ENCODE measurements at regions not wholly inside any gene's neighbourhood (a gene's known extent, or its start where the extent isn't known, plus 50 kb on each side); places are given as distances from the start of the nearest gene placed in this dataset.
"Not testable (repeated sequence)": the region's sequence is repeated elsewhere in the genome, so short reads cannot be mapped to it uniquely, and the experiment has no call there.

- DNase-seq: no peak
Observed at GRCh38 chr13:22871231-22871630, 309.5 kb upstream of the SGCG start.

DNA sequence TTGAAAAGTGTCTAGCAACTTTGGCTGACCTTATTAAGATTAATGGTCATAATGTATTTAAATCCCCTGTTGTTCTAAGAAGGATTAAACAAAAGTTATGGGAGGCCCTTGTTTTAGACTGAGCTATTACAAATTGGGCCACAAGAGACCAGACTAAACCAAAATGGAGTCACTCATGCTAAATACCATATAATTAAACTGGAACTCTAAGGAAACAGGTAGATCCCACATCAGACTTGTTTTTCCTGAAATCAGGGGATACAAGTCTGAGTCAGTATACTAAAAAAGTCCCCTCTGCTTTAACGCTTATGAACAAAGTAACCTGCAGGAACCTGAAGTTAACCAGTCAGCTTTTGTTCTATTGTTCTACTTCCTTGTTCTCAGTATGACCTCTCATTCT is 305.9 kb upstream of the SGCG start:
- DNase-seq: no peak

- no peak for DNase-seq
Observed at GRCh38 chr13:22877421-22877820, 303.4 kb upstream of the SGCG start.

GRCh38 chr13:22880741-22881720 is 299.7 kb upstream of the SGCG start:
- no peak for DNase-seq

DNA sequence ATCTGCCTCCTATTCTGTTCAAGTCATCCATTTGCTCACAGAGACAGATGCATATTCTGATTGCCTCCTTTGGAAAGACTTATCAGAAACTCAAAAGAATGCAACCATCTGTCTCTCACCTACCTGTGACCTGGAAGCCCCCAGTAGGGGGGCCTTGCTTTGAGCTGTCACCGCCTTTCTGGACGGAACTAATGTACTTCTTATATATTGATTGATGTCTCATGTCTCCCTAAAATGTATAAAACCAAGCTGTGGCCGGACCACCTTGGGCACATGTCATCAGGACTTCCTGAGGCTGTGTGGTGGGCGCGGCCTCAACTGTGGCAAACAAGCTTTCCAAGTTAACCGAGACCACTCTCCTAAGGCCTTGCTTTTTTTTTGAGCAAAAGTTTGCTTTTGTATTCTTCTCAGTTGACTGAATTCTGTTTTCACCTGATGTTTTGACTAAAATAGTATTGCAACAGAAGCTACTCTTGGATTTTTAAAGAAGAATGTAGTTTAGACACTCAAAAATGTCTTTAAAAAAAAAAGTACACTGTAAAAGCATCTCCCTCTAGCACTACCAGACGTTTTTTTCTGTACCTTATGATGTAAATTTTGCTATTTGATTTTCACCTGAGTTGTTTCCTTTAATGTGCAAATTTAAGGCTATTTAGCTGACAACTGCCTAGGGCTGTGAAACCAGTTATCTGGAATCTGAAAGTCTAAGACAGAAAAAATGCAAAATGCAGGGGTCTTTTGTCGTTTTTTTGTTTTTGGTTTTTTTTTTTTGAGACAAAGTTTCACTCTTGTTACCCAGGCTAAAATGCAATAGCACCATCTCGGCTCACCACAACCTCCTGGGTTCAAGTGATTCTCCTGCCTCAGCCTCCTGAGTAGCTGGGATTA is 298.8 kb upstream of the SGCG start:
- DNase-seq: not testable (repeated sequence)

DNA sequence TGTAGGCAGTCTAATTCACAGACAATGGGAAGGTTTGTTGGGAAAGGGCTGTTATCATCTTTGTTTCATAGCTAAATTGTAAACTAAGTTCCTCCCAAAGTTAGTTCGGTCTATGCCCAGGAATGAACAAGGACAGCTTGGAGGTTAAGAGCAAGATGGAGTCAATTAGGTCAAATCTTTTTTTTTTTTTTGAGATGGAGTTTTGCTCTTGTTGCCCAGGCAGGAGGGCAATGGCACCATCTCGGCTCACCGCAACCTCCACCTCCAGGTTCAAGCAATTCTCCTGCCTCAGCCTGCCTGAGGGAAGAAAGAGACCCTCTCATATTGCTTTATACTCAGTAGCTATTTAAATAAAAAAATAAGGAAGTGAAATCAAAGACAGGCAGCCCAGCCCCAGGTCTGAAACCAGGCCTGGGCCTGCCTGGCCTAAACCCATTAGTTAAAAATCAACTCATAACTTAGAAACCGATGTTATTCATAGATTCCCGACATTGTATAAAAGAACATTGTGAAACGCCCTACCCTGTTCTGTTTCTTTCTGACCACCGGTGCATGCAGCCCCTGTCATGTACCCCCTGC is 297.4 kb upstream of the SGCG start:
- no peak for DNase-seq

DNA sequence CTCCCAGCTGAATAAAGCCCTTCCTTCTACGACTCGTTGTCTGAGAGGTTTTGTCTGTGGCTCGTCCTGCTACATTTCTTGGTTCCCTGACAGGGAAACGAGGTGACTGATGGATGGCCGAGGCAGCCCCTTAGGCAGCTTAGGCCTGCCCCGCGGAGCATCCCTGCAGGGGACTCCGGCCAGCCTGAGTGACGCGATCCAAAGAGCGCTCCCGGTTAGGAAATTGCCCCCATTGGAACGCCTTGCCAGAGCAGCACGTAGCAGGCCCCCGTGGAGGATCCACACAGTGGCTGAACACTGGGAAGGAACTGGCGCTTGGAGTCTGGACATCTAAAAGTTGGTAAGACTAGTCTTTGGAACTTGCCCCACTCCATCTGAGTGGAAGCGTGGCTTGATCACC is 296.8 kb upstream of the SGCG start:
- no peak for DNase-seq

DNA sequence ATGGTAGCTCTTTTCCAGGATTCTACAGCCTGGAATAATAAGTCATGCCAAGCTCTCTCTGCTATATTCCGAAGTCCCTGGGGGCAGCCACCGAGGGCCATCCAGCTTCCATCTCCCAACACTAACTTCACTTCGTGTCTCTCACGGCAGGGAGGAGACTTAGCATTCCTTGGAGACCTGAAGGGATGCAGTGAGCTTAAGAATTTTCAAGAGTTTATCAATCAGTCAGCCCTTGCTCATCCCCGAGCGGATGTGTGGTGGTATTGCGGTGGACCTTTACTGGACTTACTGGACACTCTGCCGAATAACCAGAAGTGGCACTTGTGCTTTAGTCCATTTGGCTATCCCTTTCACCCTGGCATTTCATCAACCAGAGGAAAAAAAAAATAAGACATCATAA is 294.7 kb upstream of the SGCG start:
- not testable (repeated sequence) for DNase-seq

GRCh38 chr13:22889376-22889775 is 291.4 kb upstream of the SGCG start:
- not testable (repeated sequence) for DNase-seq

DNA sequence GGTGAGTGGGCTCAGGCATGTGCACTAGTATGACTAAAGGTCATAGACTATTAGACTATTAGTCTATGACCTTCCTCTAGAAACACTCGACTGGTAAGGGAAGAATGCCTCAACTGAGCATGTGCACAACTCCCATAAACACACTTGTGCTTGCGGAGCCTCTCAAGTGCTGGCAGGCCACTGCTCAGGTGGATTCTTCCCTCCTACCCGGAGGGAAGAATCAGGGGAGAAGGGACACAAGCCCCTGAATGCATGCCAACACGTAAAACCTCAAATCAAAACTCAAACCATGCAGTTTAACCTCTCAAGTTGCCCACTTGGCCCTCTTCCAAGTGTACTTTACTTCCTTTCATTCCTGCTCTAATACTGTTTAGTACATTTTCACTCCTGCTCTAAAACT is 287.6 kb upstream of the SGCG start:
- DNase-seq: no peak

- no peak for DNase-seq
Observed at GRCh38 chr13:22893777-22894176, 287.0 kb upstream of the SGCG start.

- DNase-seq: no peak
Observed at GRCh38 chr13:22897571-22898314, 283.0 kb upstream of the SGCG start.

DNA sequence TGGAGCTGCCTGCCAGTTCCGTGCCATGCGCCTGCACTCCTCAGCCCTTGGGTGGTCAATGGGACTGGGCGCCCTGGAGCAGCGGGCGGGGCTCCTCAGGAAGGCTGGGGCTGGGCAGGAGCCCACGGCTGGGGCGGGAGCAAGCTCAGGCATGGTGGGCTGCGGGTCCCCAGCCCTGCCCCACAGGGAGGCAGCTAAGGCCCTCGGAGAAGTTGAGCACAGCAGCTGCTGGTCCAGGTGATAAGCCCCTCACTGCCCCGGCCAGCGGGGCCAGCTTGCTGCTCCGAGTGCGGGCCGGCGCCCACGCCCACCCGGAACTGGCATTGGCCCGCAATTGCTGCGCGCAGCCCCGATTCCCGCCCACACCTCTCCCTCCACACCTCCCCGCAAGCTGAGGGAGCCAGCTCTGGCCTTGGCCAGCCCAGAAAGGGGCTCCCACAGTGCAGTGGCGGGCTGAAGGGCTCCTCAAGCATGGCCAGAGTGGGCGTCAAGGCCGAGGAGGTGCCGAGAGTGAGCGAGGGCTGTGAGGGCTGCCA is 280.3 kb upstream of the SGCG start:
- DNase-seq: not testable (repeated sequence)

DNA sequence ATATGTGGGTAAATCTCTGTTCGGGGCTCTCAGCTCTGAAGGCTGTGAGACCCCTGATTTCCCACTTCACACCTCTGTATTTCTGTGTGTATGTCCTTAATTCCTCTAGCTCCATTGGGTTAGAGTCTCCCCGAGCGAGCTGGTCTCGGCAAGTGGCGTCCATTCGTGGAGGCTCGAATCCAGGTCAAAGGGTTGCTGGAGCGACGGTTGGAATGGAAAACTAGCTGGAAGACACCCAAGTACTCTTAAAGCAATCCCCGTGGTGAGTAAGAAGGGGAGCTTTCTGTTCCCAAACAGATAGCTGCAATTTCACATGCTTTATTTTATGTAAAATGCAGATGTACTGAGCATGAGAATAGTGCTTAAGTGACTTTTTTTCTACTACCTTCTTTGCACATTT is 277.5 kb upstream of the SGCG start:
- DNase-seq: no peak

GRCh38 chr13:22903925-22904324 is 276.9 kb upstream of the SGCG start:
- DNase-seq: no peak

DNA sequence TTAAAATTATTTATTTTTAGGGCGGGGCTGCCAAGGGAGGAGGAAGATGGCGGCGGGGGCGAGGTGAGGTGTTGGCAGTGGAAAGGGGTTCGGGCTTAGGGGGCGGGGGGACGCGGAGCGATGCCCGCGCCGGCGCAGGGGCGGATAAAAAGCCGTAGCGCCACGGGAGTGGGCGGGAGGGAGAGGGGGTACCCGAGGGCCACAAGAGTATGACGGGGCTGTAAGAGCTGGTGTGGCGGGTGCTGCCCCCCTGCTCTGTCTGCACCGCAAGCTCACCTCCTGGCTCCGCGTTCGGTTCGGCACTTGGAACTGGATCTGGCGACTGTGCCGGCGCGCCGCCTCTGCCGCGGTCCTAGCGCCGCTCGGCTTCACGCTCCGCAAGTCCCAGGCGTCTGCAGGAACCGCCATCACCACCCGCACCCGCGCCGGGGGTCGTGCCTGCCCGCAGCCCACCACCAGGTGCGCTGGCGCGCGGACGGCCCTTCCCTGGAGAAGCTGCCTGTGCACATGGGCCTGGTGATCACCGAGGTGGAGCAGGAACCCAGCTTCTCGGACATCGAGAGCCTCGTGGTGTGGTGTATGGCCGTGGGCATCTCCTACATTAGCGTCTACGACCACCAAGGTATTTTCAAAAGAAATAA is 265.2 kb upstream of the SGCG start:
- DNase-seq: no peak

DNA sequence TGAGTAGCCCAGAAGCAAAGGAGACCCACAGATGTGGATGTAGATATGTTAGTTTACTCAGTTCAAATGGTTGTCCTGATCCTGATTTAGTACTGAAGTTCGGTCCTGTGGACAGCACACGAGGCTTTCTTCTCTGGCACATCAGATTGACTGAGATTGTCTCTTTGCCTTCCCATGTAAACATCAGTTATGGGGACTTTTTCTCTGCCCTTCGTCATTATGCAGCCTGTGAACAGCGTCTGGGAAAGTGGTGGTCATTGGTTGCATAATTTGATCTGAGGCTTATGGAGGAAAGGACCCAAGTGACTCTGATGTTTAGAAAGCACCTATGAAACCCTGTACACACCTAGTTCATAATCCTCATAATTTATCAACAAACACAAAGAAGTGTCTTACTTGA is 264.5 kb upstream of the SGCG start:
- DNase-seq: not testable (repeated sequence)

- DNase-seq: no peak
Observed at GRCh38 chr13:22925881-22926747, 254.7 kb upstream of the SGCG start.

GRCh38 chr13:22926748-22927400 is 253.9 kb upstream of the SGCG start:
- DNase-seq: no peak

GRCh38 chr13:22927845-22928244 is 252.9 kb upstream of the SGCG start:
- not testable (repeated sequence) for DNase-seq
